ENCODE measurements at regions not wholly inside any gene's neighbourhood (a gene's known extent, or its start where the extent isn't known, plus 50 kb on each side); places are given as distances from the start of the nearest gene placed in this dataset.

DNA sequence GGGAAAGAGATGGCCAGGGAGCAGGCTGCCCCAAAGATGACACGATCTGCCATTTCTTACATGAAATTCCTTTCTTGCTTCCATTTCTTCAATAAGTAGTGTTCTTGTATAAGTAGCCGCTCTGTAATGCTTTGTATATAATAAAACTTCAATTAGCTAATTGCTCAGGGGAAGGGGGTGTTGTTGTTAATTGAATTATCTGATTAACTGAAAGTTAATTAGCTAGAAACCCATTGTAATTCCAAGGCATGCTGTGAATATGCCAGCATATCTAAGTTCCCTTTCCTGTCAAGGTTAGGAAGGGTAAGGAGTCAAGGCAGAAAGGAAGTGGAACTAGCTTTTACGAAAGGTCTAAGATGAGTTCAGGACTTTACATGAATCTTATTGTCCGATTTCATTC is 765.9 kb downstream of the TYW1 start:
- DNase-seq (ENCODE audit: low read depth) = no peak

GRCh38 chr7:67764289-67764688 is 767.7 kb downstream of the TYW1 start:
- no peak for DNase-seq (ENCODE audit: low read depth)

GRCh38 chr7:67765481-67766175 is 769.0 kb downstream of the TYW1 start:
- DNase-seq (ENCODE audit: low read depth) = no peak

DNA sequence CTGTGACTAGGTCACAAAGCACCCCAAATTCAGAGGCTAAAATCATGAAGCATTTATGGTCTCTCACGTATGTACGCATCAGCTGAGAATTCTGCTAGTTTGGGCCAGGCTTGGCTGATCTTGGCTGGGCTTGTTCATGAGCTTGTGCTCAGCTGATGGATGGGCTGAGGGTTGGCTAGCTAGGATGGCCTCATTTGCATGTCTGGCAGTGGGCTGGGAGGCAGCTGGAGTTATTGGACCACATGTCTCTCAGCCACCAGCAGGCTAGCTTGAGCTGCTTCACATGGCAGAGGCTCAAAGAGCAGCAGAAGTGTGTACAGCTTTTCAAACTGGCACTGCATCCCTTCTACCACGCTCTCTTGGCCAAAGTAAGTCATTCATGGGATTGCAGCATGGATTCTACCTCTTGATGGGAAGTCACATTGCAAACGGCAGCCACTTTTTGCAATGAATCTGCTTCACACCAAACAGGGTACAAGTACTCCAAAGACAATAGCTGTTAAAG is 770.3 kb downstream of the TYW1 start:
- DNase-seq (ENCODE audit: low read depth) = no peak

DNA sequence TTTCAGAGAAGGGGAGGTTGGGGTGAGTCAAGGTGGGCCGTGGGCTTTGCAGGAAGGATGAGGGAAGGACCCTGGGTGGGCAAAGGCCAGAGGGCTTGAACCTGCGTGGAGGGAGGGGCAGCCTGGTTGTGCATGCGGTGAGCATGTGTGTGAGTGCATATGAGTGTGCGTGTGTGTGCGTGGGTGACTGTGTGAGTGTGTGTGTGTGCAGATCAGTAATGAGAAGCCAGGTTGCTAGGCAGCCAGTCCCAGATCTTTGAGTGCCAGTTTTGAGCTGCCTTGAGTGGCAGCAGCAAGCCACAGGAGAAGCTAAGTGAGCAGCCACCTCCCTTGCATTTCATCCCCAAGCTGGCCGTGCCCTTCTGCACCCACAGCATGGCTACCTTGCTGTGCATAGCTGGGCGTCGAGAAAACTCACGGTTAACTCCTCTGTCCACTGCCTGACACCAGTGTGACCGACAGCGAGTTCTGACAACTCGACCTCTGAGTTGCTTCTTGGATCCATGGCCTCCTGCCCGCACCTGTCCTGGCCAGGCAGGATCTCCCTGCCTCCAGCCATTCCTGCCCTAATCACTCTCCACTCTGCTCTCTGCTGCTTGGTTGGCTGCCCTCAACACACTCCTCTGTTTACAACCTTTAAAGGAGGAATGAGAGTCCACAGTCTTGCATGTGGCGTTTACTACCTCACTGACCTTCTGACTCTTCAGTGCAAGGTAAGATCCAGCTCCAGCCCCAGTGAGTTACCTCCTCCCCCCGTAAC is 775.4 kb downstream of the TYW1 start:
- no peak for DNase-seq (ENCODE audit: low read depth)

GRCh38 chr7:67773081-67773480 is 776.4 kb downstream of the TYW1 start:
- no peak for DNase-seq (ENCODE audit: low read depth)

DNA sequence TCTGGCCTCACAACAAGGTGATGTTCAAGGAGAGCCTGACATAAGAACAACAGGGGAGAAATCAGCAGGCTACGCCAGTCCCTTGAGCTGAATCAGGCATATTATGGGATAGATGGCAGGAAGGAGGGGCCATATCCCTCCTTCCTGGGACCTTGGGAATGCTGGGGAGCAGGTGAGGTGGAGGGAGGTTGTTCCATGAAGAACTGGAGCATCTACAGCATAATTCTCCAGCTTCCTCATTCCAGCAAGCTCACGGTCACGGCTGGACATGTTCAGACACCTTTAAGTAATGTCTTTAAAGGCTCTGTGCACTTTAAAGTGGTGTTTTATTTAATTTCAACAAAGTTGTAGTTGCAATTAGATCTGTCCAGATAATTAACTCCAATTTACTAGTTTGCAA is 780.5 kb downstream of the TYW1 start:
- DNase-seq (ENCODE audit: low read depth) = no peak

- DNase-seq (ENCODE audit: low read depth) = no peak
These were observed 785.2 kb downstream of the TYW1 start for GRCh38 chr7:67781841-67782240.

- no peak for DNase-seq (ENCODE audit: low read depth)
These were observed 789.4 kb downstream of the TYW1 start for GRCh38 chr7:67786021-67786420.

DNA sequence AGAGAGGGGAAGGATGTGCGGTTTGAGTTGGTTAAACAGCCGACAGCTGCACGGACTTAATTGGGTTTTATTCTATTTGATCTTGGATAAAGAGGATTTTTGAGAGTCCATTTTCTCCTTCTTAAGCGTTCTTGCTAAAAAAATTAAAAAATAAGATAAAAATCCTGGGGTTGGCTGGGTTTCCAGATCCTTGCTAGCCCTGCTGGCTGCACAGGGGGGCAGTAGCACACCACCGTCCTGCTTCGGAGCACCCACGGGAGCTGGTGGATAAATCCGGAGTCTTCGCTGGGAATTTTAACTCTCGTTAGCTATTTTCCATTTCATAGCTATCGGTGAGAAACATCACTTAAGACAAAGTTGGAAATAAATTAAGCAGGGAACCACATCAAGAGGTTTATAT is 792.0 kb downstream of the TYW1 start:
- no peak for DNase-seq (ENCODE audit: low read depth)

GRCh38 chr7:67791918-67792317 is 795.3 kb downstream of the TYW1 start:
- no peak for DNase-seq (ENCODE audit: low read depth)

- DNase-seq (ENCODE audit: low read depth) = no peak
These were observed 797.9 kb downstream of the TYW1 start for GRCh38 chr7:67794544-67794943.

DNA sequence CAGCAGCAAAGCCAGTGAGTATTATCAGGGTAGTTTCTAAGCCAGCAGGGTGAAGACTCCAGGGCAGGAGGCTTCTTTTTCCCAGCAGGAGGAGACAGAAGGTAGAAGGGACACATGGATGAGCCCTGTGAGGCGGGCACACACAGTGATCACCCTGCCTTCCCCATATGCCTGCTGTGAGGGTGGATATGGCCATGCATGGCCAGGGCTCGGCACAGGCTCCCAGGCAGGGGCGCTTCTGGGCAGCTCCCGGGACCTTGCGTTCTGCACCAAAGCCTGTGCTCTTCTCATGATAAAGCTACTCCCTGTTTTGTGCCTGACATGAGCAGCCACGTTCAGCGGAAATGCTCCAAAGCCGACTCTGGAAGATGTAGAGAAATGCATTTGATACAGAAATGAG is 807.2 kb downstream of the TYW1 start:
- DNase-seq (ENCODE audit: low read depth) = no peak

GRCh38 chr7:67805921-67806471 is 809.4 kb downstream of the TYW1 start:
- DNase-seq (ENCODE audit: low read depth) = no peak

GRCh38 chr7:67807826-67808225 is 811.2 kb downstream of the TYW1 start:
- DNase-seq (ENCODE audit: low read depth) = no peak

- no peak for DNase-seq (ENCODE audit: low read depth)
These were observed 813.0 kb downstream of the TYW1 start for GRCh38 chr7:67809586-67809985.

DNA sequence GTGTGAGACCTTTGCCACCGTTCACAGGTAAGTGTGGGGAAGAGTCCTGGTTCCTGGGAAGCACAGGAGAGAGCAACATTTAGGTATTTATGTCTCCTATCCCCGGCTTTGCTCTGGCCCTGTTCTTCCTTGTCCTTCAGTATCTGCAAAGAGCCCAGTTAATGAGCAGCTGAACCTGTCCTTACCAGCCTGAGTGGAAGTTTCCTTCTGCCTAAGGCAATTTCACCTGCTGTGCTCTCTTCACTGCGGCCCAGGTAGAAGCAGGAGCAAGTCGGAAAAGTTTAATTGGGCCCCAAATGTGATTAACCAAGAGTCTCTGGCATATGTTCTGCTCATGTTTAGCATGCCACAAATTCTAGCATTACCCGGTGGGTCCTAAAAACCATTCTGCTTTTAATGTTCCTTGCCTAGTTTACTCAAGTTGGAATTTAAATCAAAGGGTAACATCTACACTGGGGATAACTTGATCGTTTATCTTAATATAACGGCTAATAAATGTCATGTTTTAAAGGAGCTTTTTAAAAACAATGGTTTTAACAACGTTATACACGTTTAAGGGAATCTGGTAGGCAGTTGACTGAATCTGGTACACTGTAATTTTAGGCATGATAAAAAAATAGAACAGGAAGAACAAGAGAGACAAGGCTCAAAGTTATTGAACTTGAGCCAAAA is 817.1 kb downstream of the TYW1 start:
- DNase-seq (ENCODE audit: low read depth) = no peak

- DNase-seq (ENCODE audit: low read depth) = no peak
These were observed 820.8 kb downstream of the TYW1 start for GRCh38 chr7:67817481-67817880.

GRCh38 chr7:67821116-67821515 is 824.5 kb downstream of the TYW1 start:
- DNase-seq (ENCODE audit: low read depth) = no peak

DNA sequence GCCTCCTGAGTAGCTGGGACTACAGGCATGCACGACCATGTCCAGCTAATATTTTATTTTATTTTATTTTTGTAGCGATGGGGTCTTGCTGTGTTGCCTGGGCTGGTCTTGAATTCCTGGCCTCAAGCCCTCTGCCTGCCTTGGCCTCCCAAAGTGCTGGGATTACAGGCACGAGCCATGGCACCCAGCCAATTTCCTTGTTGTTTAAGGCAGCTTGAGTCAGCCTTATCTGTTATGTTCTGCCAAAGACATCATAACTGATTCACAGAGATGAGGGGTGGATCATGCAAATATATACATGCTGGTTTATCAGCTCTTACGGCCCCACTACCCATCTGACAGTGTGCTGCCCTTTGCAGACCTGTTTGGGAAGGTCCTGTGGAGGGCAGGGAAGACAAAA is 826.7 kb downstream of the TYW1 start:
- no peak for DNase-seq (ENCODE audit: low read depth)

DNA sequence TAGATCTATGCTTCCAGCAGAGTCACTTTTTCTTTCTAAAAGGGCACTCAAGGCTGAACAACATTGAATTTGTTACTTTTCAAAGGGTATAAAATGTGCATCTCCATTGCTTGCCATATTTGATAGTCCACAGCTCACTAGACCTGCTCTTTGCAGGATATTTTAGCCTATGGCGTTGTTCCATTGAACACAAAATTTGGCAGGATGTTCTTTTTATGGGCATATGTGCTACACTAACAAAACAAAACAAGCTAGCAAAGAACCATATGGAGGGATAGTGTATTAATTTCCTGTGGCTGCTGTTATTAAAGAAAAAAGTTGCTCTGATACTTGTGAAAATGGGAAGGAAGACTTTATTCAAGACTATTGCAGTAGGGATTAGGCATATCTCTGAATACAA is 828.7 kb downstream of the TYW1 start:
- DNase-seq (ENCODE audit: low read depth) = no peak

GRCh38 chr7:67841896-67842295 is 845.3 kb downstream of the TYW1 start:
- no peak for DNase-seq (ENCODE audit: low read depth)

DNA sequence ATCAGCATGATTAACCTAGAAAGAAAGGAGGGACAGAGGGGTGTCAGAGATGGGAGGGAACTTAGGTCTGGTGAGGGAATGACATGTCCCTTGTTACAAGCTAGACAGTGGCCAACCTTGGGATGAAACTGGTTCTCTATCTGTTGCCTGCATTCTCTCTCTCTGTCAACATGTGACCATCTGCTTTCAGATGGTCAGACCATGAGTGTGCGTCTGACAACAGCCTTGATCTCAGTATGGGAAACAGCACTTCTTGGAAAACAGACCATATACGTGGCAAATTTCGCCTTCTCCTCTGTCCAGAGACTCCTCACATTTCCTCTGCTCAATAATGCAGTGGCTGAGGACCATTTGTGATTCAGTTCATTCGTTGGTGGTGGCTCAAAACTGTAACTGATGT is 845.9 kb downstream of the TYW1 start:
- DNase-seq (ENCODE audit: low read depth) = no peak

Data from HS-27A (cell line).